Thyroid gland (tissue), 4 donors: ENCODE measurements at regions not wholly inside any gene's neighbourhood (a gene's known extent, or its start where the extent isn't known, plus 50 kb on each side); places are given as distances from the start of the nearest gene placed in this dataset.

Source experiments
- DNase-seq, 2 donors: peaks; one replicate each; pipeline ENCODE4 v3.0.0-alpha.2; 2019
- H3K27ac ChIP-seq, 3 donors: fragments of 200-600 bp; sonication (generic); 1 replicate in 2 of 3; 2 replicates in 1 of 3; pipeline ENCODE4 v1.5.1; 2016 to 2019; ENCODE audit warnings: mild to moderate bottlenecking in 1 of 3, moderate library complexity in 1 of 3
- H3K27me3 ChIP-seq: fragments of 200-600 bp; sonication (generic); one replicate; pipeline ENCODE4 v1.5.1; 2019
- H3K36me3 ChIP-seq, 2 donors: fragments of 200-600 bp; sonication (generic); one replicate each; pipeline ENCODE4 v1.5.1; 2016 to 2019
- H3K4me1 ChIP-seq, 2 donors: fragments of 200-600 bp; sonication (generic); one replicate each; pipeline ENCODE4 v1.5.1; 2017 to 2019
- H3K4me3 ChIP-seq, 3 donors: fragments of 200-600 bp; sonication (generic); replicated peaks in 1 of 3; 1 replicate in 2 of 3; 2 replicates in 1 of 3; pipeline ENCODE4 v1.5.1; 2016; ENCODE audit warnings: mild to moderate bottlenecking in 1 of 3
- H3K9me3 ChIP-seq: fragments of 200-600 bp; sonication (generic); one replicate; pipeline ENCODE4 v1.5.1; 2017
- CTCF ChIP-seq, 6 experiments: fragments of 200-600 bp in 3 of 6; fragments of 450-650 bp in 3 of 6; sonication (generic) in 3 of 6; IDR thresholded peaks; one replicate each; pipeline ENCODE4 v1.5.1; 2016 to 2019; ENCODE audit warnings: antibody characterized with exemption in 6 of 6, mild to moderate bottlenecking in 2 of 6, inconsistent platforms in 1 of 6, moderate library complexity in 1 of 6
- POLR2A ChIP-seq, 2 donors: fragments of 450-650 bp; IDR thresholded peaks; one replicate each; pipeline ENCODE4 v1.6.1; 2017; ENCODE audit warnings: antibody characterized with exemption in 2 of 2, mild to moderate bottlenecking in 2 of 2, moderate library complexity in 1 of 2
- WGBS, 2 donors: methylation state at CpG; one replicate each; pipeline ENCODE4 v1.1.5; 2017; 5-methylcytosine and 5-hydroxymethylcytosine counted together
- intact Hi-C: fragments of 100-400 bp; cut with DNase I; formaldehyde crosslinking; loops from one replicate; pipeline ENCODE4 v1.15.1; 2023

GRCh38 chr20:19922716-19923115 lies 94.4 kb upstream of the NAA20 start:
- no peaks in the 10 kb centered on the region for H3K9me3 ChIP-seq
- H3K36me3 ChIP-seq = no peaks in the 10 kb centered on the region
- H3K4me3 ChIP-seq = no peak overlapping the region
- H3K27ac ChIP-seq = no peak overlapping the region
- DNase-seq = no peak
- no peaks in the 10 kb centered on the region for H3K27me3 ChIP-seq
- TF ChIP-seq POLR2A (IDR thresholded peaks at IDR 0.05) (no peak), CTCF (IDR thresholded peaks at IDR 0.05) (no peak)
- H3K4me1 ChIP-seq = peaks cover 0 to 22% of the 10 kb centered on the region in 2 donors
- 76 to 78% methylated on average over 7 of the region's 7 CpGs for WGBS, 2 donors
- intact Hi-C loops = no loop called here

GRCh38 chr20:19923762-19924161 lies 93.4 kb upstream of the NAA20 start:
- no peaks in the 10 kb centered on the region for H3K9me3 ChIP-seq
- WGBS, 2 donors = 80 to 92% methylated on average over 3 of the region's 3 CpGs
- intact Hi-C loops = no loop called here

GRCh38 chr20:19924255-19924654 lies 92.9 kb upstream of the NAA20 start:
- no peak overlapping the region for H3K4me3 ChIP-seq
- WGBS, 2 donors = 74 to 97% methylated on average over 5 of the region's 5 CpGs
- intact Hi-C loops = no loop called here
- no peaks in the 10 kb centered on the region for H3K9me3 ChIP-seq
- no peak for TF ChIP-seq CTCF (IDR thresholded peaks at IDR 0.05)
- H3K36me3 ChIP-seq = no peaks in the 10 kb centered on the region
- no peak overlapping the region for H3K27ac ChIP-seq
- no peaks in the 10 kb centered on the region for H3K27me3 ChIP-seq
- peaks cover 12 to 38% of the 10 kb centered on the region in 2 donors for H3K4me1 ChIP-seq
- no peak for DNase-seq

More at GRCh38 chr20:19923762-19924161, 93.4 kb upstream of the NAA20 start:
- peaks cover 8 to 33% of the 10 kb centered on the region in 2 donors for H3K4me1 ChIP-seq
- no peak overlapping the region for H3K4me3 ChIP-seq
- no peaks in the 10 kb centered on the region for H3K27me3 ChIP-seq
- H3K36me3 ChIP-seq = no peaks in the 10 kb centered on the region
- no peak for TF ChIP-seq CTCF (IDR thresholded peaks at IDR 0.05)
- TF ChIP-seq POLR2A (IDR thresholded peaks at IDR 0.05) = no peak
- no peak overlapping the region for H3K27ac ChIP-seq
- DNase-seq = no peak

GRCh38 chr20:19926591-19926990 lies 90.6 kb upstream of the NAA20 start:
- H3K27ac ChIP-seq = peak overlapping the region in 1 of 3 donors; percentile 16
- 76 to 78% methylated on average over 4 of the region's 4 CpGs for whole genome bisulfite sequencing, 2 donors

More at GRCh38 chr20:19926591-19926990, 90.6 kb upstream of the NAA20 start:
- Histone ChIP-seq H3K4me3 (no peak overlapping the region), H3K36me3 (no peaks in the 10 kb centered on the region), H3K27me3 (no peaks in the 10 kb centered on the region), H3K4me1 (peaks cover 12 to 41% of the 10 kb centered on the region in 2 donors), H3K9me3 (no peaks in the 10 kb centered on the region)
- TF ChIP-seq POLR2A (IDR thresholded peaks at IDR 0.05) (no peak), CTCF (IDR thresholded peaks at IDR 0.05) (no peak)
- intact Hi-C loops = no loop called here
- no peak for DNase-seq
